NCI-H1930 (cell line): ENCODE measurements at regions not wholly inside any gene's neighbourhood (a gene's known extent, or its start where the extent isn't known, plus 50 kb on each side); places are given as distances from the start of the nearest gene placed in this dataset.
"Not testable (repeated sequence)": the region's sequence is repeated elsewhere in the genome, so short reads cannot be mapped to it uniquely, and the experiment has no call there.

Experiments used
- DNase-seq, 2 experiments: peaks; one replicate each; lab custom pipeline; 2025; lab: John Stamatoyannopoulos, UW

DNA sequence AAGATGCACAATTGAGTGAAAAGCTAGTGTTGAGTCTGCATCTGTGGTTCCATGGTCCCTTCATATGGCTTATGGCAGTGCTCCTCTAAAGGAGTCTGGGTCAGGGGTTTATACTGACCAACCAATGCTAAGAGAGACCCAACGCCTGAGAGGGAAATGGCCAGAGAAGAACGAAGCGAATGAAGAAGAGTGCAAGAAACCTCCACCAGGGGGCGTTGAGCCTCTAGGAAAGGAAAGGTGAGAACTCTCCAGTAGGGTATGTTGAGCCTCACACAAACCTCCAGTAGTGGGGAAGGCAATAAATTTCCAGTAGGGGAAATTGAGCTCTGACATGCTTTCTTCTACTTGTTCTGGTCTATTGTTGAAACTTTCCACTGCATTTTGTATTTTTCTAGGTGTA lies 470.6 kb downstream of the PRDM9 start:
- DNase-seq = no peak

DNA sequence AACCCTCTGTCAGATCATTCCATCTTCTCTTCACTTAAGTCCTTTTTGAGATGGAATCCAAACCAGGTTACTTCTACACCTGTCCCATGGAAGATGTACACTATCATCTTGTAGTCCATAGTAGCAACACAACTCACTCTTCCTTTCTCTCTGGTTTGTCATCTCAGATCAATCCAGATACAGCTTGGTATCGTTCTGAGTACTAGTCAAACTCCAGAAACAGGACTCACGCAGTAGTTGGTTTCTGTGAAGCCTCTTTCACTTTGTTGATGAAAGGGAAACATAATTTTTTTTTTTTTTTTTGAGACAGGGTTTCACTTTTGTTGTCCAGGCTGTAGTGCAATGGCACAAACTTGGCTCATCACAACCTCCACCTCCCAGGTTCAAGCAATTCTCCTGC lies 484.0 kb downstream of the PRDM9 start:
- no peak for DNase-seq

DNA sequence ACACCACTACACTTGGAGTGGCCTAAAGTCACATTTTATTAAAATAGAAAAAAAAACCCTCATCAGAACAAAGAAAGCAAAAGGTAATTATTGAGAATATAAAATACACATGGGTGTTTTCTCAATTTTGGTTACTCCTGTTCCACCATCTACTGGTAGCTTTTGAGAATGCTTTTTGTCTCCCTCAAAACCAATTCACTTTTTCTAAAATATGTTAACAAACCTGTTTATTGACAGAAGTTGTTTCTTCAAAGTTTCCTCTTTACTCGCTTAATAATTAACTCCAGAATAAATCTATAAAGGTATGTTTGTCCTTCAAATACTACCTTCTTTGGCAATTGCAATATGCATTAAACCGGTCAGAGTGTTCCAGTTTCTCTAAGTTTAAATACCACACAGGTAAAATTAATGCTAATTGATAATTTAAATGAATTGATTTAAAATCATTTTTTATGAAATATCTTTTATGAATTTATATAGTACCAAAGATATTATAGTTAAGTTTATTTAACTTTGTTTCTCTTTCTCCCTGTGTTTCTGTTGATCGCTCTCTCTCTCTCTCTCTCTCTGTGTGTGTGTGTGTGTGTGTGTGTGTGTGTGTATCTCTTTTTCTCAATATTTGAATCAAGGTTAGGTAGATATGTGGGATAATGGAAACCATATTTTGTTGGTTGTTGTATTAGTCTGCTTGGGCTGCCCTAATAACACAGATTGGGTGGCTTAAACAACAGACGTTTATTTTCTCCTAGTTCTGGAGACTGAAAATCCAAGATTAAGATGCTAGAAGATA lies 487.4 kb downstream of the PRDM9 start:
- no peak for DNase-seq

DNA sequence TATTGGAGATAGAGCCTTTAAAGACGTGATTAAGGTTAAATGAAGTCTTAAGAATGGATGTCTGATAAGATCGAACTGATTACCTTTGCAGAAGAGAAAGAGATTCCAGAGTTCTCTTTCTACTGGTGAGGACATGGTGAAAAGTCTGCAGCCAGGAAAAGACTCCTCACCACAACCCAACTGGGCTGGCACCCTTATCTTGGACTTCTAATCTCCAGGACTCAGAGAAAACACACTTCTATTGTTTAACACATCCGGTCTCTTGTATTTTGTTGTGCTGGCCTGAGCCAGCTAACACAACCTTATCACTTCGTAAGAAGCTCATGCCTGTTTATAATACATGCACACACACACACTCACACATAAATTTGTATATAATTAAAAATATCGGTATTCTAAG lies 489.1 kb downstream of the PRDM9 start:
- no peak for DNase-seq

DNA sequence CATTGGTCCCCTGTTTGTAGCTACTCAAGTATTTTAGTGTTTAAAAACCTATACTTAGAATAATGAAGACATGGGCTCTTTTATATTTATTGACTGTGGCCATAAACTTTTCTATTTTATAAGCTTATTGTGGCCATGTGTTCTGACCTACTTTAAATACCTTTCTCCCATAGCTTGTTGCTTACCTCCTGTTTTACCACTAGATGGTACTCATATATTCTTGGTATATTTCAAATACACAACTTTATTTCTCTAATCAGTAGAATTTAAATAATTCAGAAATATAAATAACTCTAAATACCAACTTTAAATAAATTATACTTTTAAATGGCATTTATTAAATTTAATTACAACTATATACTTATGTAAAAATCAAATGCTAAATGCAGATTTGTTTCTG lies 498.0 kb downstream of the PRDM9 start:
- DNase-seq = no peak

DNA sequence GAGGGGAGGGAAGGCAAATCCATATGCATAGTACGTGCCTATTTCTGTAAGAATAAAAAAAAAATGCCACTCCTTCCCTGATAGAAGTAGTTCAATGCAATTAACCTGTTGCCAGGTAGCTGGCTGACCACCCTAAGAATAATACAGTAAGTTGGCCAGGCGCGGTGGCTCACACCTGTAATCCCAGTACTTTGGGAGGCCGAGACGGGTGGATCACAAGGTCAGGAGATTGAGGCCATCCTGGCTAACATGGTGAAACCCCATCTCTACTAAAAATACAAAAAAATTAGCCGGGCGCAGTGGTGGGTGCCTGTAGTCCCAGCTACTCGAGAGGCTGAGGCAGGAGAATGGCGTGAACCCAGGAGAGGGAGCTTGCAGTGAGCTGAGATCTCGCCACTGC lies 510.3 kb downstream of the PRDM9 start:
- DNase-seq = not testable (repeated sequence)

DNA sequence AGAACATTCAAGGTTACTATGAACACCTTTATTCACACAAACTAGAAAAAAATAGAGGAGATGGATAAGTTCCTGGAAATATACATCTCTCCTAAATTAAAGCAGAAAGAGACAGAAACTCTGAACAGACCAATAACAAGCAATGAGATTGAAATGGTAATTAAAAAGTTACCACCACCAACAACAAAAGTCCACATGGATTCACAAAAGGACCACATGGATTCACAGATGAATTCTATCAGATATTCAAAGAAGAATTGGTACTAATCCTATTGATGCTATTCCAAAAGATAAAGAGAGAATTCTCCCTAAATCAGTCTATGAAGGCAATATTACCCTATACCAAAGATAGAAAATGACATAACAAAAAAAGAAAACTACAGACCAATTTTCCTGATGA lies 518.9 kb downstream of the PRDM9 start:
- DNase-seq = no peak

DNA sequence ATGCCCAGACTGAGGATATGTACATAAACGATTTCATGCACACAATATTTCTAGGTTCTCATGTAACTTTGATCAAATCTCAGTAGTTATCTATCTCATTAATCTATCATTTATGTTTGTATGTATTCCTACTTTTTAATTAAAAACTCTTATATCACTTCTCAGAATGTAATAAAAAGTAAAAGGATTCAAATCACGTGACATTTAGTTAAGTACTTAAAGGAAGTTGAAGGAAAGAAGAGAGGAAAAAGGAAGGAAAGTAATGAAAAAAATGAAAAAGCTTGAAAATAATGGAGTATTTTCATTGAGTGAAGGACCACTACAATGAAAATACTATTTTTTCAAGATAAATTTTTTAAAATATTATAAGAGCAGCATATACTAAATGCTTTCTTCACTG lies 535.3 kb downstream of the PRDM9 start:
- DNase-seq = no peak

DNA sequence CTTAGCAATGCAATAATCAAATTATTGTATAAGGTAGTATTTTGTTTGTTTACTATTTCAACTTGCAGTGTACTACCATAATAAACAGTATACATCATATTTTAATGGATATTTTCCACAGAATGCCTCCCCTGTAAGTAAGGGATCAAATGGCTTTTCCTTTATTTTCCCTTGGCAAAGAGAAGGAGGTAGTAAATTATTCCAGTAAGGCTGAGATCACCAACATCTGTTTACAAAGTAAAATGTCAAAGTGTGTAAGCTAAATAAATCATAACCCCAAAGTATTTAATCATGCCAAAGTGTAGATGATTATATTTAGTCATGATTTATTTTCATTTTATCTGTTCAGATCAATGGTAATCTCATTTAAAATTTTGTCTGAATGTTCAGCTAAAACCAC lies 537.6 kb downstream of the PRDM9 start:
- DNase-seq = no peak

DNA sequence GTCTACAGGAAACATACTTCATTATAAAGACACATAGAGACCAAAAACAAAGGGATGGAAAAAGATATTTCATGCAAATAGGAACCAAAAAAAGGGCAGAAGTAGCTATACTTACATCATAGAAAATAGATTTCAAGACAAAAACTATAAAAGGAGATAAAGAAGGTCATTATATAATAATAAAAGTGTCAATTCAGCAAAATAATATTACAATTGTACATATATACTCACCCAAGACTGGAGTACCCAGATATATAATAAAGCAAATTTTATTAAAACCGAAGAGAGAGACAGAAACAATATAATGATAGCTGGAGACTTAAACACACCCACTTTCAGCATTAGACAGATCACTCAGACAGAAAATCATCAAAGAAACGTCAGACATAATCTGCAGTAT lies 546.3 kb downstream of the PRDM9 start:
- no peak for DNase-seq

DNA sequence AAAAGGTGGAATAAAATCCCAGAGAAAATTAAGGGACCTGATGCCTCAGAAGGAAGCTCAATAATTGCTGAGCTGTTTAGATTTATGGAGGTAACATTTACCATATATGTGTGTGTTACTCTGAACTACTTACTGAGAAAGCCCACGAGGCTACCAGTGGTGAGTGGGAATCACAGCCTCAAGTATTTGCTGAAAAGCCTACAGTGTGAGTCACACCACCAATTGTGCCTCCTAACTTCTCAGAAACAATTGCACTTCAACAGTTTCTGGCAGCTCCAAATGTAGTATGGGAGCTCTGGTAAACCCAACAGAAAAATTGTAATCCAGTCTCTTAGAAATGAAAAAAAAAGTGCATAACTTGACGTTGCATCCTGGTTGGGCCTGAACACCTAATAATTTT lies 551.6 kb downstream of the PRDM9 start:
- DNase-seq = no peak

DNA sequence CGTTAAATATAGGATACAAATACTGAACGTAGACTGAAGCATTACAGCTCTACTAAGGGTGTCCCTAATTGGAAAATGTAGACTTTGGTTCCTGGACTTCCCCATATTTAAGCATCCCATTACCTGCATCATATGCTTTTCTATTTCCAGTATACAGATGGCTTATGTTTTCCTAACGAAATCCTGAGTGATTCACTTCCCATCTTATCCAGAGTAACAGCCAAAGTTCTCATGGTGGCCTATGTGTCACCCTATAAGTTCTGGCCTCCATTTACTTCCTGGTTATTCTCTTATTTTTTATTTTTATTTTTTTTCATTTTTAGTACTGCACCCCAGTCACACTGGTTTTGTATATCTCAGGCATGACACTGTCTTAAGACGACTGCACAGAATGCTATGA lies 552.3 kb downstream of the PRDM9 start:
- DNase-seq = no peak

DNA sequence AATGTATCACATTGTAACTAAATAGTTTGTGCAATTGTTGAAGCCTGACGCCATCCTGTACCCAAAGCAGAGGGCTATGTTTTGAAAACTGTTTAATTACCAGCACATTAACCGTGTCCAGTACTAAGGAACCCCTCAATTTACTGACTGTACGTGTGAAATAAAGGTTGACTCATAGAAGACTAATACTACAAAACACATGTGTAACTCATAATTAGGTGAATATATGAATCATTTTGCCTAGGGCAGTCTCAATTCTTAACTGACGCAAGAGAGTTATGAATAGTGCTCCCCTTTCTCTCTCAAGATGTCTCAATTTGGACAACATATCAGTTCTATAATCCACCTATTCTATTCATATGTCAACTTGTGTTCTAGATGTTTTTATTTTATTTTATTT lies 558.4 kb downstream of the PRDM9 start:
- DNase-seq = no peak

DNA sequence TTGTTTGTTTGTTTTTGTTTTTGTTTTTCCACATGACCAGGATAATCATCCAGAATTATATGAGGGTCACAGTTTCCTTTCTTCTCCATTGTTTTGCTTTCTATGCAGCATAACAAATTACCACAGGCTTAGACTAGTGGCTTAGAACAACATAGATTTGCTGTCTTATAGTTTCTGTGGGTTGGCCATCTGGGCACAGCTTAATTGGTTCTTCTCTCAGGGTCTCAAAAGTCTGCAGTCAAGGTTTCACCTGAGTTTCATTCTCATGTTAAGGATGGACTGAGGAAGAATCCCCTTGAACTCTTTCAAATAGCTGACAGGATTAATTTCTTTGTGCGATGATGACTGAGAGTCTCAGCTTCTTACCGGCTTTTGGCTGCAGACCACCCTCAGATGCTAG lies 559.8 kb downstream of the PRDM9 start:
- DNase-seq = no peak

DNA sequence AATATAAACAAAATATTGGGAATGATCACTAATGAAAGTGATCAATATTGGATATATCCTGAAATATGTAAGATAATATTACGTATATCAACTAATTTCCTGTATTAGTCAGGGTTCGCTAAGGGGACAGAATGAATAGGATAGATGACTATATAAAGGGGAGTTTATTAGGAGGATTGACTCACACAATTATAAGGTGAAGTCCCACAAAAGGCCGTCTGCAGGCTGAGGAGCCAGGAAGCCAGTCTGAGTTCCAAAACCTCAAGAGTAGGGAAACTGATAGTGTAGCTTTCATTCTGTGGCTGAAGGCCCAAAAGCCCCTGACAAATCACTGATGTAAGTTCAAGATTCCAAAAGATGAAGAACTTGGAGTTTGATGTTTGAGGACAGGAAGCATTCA lies 561.1 kb downstream of the PRDM9 start:
- no peak for DNase-seq

DNA sequence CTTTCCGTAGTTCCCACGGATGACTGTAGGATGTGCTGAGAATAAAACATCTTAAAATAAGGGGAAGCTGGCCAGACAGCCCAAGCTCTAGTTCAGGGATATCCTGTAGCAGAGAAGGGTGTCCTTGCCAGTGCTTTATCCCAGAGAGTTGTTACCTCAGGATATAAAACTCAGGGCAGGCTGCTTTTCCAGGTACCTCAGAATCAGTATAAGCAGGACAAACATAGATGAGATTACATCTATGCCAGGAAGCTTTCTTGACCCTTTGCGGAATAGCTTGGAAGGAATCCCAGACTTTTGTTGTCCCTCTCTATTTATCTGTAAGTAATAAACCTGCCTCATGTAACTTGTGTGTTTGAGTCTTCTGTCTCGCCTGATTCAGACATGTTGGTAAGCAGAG lies 565.7 kb downstream of the PRDM9 start:
- DNase-seq = no peak

DNA sequence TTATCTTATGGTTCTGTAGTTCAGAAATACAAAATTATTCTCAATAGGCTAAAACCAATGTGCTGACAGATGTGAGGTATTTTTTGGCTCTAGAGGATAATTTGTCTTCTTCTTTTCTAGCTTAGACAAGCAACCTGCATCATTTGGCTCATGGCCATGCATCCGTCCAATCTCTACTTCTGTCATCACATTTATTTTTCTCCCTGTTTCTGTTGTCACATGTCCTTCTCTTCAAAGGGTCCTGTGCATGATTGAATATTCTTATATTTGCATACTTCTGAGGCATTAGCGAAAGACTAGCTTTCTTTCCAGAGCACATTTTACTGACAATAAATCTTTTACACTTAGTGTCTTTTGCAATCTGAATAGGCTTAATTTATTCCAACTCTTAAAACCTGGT lies 564.7 kb downstream of the CDH10 start:
- DNase-seq = no peak

DNA sequence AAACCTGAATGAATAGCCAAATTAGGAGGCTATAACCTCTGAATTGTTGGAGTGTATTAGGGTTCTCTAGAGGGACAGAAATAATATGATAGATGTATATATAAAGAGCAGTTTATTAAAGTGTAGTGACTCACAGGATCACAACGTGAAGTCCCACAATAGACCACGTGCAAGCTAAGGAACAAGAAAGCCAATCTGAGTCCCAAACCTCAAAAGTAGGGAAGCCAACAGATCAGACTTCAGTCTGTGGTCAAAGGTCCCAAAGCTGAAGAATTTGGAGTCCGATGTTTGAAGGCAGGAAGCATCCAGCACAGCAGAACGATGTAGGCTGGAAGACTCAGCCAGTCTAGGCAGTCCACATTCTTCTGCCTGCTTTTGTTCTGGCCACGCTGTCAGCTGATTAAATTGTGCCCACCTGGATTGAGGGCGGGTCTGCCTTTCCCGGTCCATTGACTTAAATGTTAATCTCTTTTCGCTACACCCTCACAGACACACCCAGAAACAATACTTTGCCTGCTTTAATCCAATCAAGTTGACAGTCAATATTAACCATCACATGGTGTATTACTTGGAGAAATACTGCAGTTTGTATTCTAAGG lies 550.6 kb downstream of the CDH10 start:
- no peak for DNase-seq

DNA sequence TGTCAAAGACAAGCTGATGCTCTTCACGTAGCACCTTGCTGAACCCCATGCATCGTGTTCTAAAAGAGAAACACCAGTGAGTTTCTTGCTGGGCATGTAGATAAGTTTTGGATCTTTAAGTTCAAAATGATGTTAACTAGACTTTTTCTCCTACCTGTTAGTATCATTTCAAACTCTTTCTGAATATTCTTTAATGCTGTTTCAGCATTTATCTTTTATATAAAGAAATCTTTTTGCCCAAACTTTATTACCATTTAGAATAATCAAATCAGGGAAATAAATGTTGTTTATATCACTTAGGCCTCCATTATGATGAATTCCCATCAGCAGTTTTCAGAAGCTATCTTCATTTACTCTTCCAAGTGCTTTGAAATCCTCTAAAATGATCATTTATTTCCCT lies 542.8 kb downstream of the CDH10 start:
- DNase-seq = no peak

DNA sequence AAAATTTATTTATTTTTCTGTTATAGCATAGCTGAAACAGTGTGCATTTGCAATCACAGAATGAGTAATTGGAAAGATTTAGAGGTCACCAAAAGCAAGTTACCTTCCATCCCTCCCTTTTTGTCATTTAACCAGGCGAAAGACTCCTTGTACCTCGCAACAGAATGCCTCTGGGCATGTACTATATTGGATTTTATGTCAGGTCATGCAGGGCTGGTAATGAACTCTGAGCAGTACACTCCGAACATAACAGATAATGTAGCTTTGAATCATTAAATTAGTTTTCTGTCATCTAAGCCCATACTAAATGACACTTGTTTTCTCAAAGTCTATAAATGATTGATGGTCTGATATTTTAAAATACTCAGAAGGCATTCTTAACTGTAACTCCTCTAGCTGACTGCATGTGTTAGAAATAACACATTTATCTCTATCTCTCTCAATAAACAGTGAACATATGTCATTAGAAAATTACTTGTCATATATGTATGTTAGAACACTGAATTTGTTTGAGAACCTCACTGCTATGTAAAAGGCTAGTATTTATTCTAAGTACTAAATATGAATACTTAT lies 541.2 kb downstream of the CDH10 start:
- no peak for DNase-seq

DNA sequence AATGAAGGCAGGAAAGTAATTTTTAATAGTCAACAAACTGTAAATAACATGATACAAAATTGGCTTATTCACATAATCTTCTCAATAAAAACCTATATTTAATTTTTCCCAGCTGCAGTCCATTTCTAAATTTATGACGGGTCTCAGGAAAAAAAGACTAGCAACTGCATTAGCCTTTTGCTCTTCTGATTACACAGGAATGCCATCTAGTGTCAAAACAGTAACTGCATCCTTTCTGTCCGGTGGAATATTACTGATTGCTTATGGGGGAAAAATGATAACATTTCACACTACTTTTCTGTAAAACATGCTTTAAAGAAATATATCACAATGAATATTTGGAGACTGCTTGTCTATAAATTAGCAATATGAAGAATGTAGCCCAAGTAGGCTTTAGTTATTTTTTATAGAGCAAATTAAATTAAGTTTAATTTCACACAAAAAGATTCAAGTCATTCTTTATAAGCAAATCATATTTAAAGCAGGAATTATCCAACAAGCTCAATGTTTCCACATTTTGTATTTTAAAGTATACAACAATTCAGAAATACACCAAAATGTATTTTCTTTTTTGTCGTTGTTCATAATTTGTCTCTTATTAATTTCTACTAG lies 534.7 kb downstream of the CDH10 start:
- peak in 1 of 2 experiments; percentile 24 for DNase-seq

DNA sequence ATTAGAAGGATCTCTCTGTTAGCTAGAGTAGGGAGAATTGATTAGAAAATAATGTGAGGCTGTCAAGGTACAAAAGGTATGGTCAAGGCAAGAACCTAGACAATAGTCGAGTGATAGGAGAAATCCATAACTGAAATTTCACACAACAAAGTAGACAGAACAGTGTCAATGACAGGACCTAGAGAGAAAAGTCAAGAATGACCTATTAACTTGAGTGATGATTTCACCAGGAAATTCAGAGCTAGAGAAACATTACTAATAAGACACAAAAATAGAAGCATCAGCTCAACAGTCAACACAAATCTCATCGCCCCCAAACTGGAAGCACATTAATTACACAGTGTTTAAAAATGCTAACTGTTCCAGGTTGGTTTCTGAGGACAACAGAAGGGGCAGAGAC lies 532.4 kb downstream of the CDH10 start:
- no peak for DNase-seq

DNA sequence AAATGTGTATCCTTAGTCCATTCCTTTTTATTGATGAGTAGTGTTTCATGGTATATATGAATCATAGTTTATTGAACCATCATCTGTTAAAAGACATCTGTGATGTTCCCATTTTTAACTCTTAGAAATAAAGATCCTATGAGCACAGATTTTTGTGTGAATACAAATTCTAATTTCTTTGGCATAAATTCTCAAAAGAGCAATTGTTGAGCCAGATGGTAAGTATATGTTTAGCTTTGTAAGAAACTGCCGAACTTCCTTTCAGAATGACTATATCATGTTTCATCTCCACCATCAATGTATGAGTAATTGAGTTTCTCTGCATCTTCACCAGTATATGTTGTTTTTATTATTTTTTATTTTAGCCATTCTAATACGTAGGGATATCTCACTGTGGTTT lies 526.4 kb downstream of the CDH10 start:
- DNase-seq = no peak
